OCI-LY7 (cell line): ENCODE measurements at regions not wholly inside any gene's neighbourhood (a gene's known extent, or its start where the extent isn't known, plus 50 kb on each side); places are given as distances from the start of the nearest gene placed in this dataset.

ENCODE experiments used
- BruUV-seq: library from RNA; stranded (reverse); fragments of 400-500 nt; replicated peaks from 2 replicates; lab custom pipeline; 2021; lab: Mats Ljungman, UMichigan
- CTCF ChIA-PET: fragments of 300-600 bp; sonication (Branson Sonifier 250); formaldehyde crosslinking; loops from one replicate; lab custom pipeline; 2022; ENCODE audit warnings: antibody characterized with exemption; ENCODE audit not compliant: unreplicated experiment; lab: Charles Lee
- POLR2A ChIA-PET: fragments of 300-600 bp; sonication (Branson Sonifier 250); formaldehyde crosslinking; loops from one replicate; lab custom pipeline; 2022; ENCODE audit warnings: antibody characterized with exemption; lab: Charles Lee
- DNase-seq: peaks from one replicate; pipeline ENCODE4 v3.0.0-alpha.2; 2015; ENCODE audit warnings: low spot score
- H2AFZ ChIP-seq: fragments of 200-600 bp; sonication (generic), shearing (Covaris generic); 2 replicates; pipeline ENCODE4 v1.6.1; 2014; ENCODE audit warnings: mild to moderate bottlenecking, antibody characterized with exemption, low read length, moderate library complexity
- H3K27ac ChIP-seq: fragments of 200-600 bp; sonication (generic); 2 replicates; pipeline ENCODE4 v1.5.1; 2014; ENCODE audit warnings: mixed run types, low read depth, mild to moderate bottlenecking, moderate library complexity, low read length, inconsistent platforms; ENCODE audit not compliant: poor library complexity, severe bottlenecking
- H3K36me3 ChIP-seq: fragments of 200-600 bp; sonication (generic); 2 replicates; pipeline ENCODE4 v1.6.1; 2014; ENCODE audit warnings: mild to moderate bottlenecking, antibody characterized with exemption, low read length, moderate library complexity, mixed read lengths; ENCODE audit not compliant: insufficient read depth
- H3K4me1 ChIP-seq: fragments of 200-600 bp; sonication (generic); 2 replicates; pipeline ENCODE4 v1.5.1; 2014; ENCODE audit warnings: mild to moderate bottlenecking, low read length; ENCODE audit not compliant: insufficient read depth, poor library complexity, severe bottlenecking
- H3K4me2 ChIP-seq: fragments of 200-600 bp; sonication (generic); 2 replicates; pipeline ENCODE4 v1.6.1; 2014; ENCODE audit warnings: mild to moderate bottlenecking, low read length
- H3K4me3 ChIP-seq: fragments of 200-600 bp; sonication (generic); 2 replicates; pipeline ENCODE4 v1.5.1; 2014; ENCODE audit warnings: mild to moderate bottlenecking, low read depth, low read length; ENCODE audit not compliant: poor library complexity, severe bottlenecking
- H3K79me2 ChIP-seq: fragments of 200-600 bp; sonication (generic); 2 replicates; pipeline ENCODE4 v1.6.1; 2016; ENCODE audit warnings: low read depth, mild to moderate bottlenecking, low read length, moderate library complexity, mixed read lengths; ENCODE audit not compliant: insufficient read depth
- H3K9me2 ChIP-seq: fragments of 200-600 bp; sonication (generic); 2 replicates; pipeline ENCODE4 v1.6.1; 2016; ENCODE audit warnings: mild to moderate bottlenecking, low read length, mixed read lengths; ENCODE audit not compliant: insufficient read depth
- H3K9me3 ChIP-seq: fragments of 200-600 bp; sonication (generic); 2 replicates; pipeline ENCODE4 v1.6.1; 2014; ENCODE audit warnings: mild to moderate bottlenecking, mixed run types, low read length, mixed read lengths
- H4K20me1 ChIP-seq: fragments of 200-600 bp; sonication (generic); 2 replicates; pipeline ENCODE4 v1.6.1; 2014; ENCODE audit warnings: mild to moderate bottlenecking, antibody characterized with exemption, low read length, moderate library complexity, mixed read lengths; ENCODE audit not compliant: insufficient read depth
- CTCF ChIP-seq: fragments of 200-600 bp; sonication (generic); conservative IDR thresholded peaks from 2 replicates; pipeline ENCODE4 v1.5.1; 2014; ENCODE audit warnings: mild to moderate bottlenecking, antibody characterized with exemption, low read length, moderate library complexity, mixed read lengths
- EZH2phosphoT487 ChIP-seq: fragments of 200-600 bp; sonication (generic); IDR thresholded peaks from 2 replicates; pipeline ENCODE4 v1.6.1; 2018; ENCODE audit warnings: low read depth, borderline replicate concordance, mild to moderate bottlenecking, mixed run types, antibody characterized with exemption, low read length, moderate library complexity, mixed read lengths
- intact Hi-C: fragments of 100-400 bp; cut with micrococcal nuclease; formaldehyde crosslinking; loops from one replicate; pipeline ENCODE4 v1.10.0; 2022; ENCODE audit not compliant: unreplicated experiment

DNA sequence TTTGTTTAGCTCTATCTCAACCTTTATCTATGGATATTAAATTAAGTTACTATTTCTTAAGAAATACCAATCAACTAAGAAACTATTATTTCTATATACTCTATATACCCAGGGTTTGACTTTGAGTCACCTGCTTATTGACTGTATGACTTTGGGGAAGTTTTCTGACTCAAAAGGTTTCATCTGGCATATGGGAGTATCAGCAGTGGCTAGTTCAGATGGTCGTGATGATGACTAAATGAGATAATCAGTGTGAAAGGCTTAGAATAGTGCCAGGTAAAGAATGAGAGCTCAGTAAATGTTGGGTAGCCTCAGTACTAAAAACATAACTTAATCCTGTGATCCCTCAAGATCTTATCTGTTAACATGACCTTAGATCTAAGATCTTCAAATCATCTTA is 179.7 kb upstream of the ISL1 start:
- no TSS peak for BruUV-seq
- Histone ChIP-seq H3K4me2 (no peak overlapping the region), H4K20me1 (no peaks in the 10 kb centered on the region), H3K9me2 (no peaks in the 10 kb centered on the region), H3K27ac (no peak overlapping the region), H3K4me3 (no peak overlapping the region), H2AFZ (no peak overlapping the region), H3K79me2 (no peaks in the 10 kb centered on the region), H3K36me3 (no peaks in the 10 kb centered on the region), H3K9me3 (no peaks in the 10 kb centered on the region), H3K4me1 (no peaks in the 10 kb centered on the region)
- CTCF ChIA-PET: no interaction called here
- intact Hi-C loops: no loop called here
- POLR2A ChIA-PET: interaction anchor here (0.5 kb wide), 1 partner anchor 30 kb away, joined by 3 read pairs; no protein-coding TSS in a partner anchor
- DNase-seq: no peak
- no peak for TF ChIP-seq EZH2phosphoT487
- TF ChIP-seq CTCF: no peak

GRCh38 chr5:51208296-51208695 is 175.0 kb upstream of the ISL1 start:
- no peaks in the 10 kb centered on the region for H3K9me3 ChIP-seq
- DNase-seq: no peak
- H3K4me1 ChIP-seq: no peaks in the 10 kb centered on the region
- no peak overlapping the region for H3K27ac ChIP-seq
- H3K4me2 ChIP-seq: no peak overlapping the region
- H3K36me3 ChIP-seq: no peaks in the 10 kb centered on the region
- CTCF ChIA-PET: no interaction called here
- BruUV-seq: no TSS peak
- no peaks in the 10 kb centered on the region for H4K20me1 ChIP-seq
- no peaks in the 10 kb centered on the region for H3K9me2 ChIP-seq
- TF ChIP-seq EZH2phosphoT487 (no peak), CTCF (no peak)
- POLR2A ChIA-PET: interaction anchor here (1.0 kb wide), 1 partner anchor 13 kb away, joined by 3 read pairs; no protein-coding TSS in a partner anchor
- no peaks in the 10 kb centered on the region for H3K79me2 ChIP-seq
- no peak overlapping the region for H2AFZ ChIP-seq
- intact Hi-C loops: no loop called here
- no peak overlapping the region for H3K4me3 ChIP-seq

- no peak for DNase-seq
- no peak overlapping the region for H2AFZ ChIP-seq
- ChIA-PET CTCF (no interaction called here), POLR2A (no interaction called here)
- intact Hi-C loops: no loop called here
- H3K27ac ChIP-seq: no peak overlapping the region
- no peaks in the 10 kb centered on the region for H3K9me3 ChIP-seq
- H3K36me3 ChIP-seq: no peaks in the 10 kb centered on the region
- no peaks in the 10 kb centered on the region for H4K20me1 ChIP-seq
- no peak overlapping the region for H3K4me2 ChIP-seq
- no peak overlapping the region for H3K4me3 ChIP-seq
- no TSS peak for BruUV-seq
- H3K4me1 ChIP-seq: no peaks in the 10 kb centered on the region
- no peak for TF ChIP-seq EZH2phosphoT487
- TF ChIP-seq CTCF: no peak
- H3K9me2 ChIP-seq: no peaks in the 10 kb centered on the region
- no peaks in the 10 kb centered on the region for H3K79me2 ChIP-seq
Measured at GRCh38 chr5:51214746-51215145, 168.5 kb upstream of the ISL1 start.
